ENCODE measurements at regions not wholly inside any gene's neighbourhood (a gene's known extent, or its start where the extent isn't known, plus 50 kb on each side); places are given as distances from the start of the nearest gene placed in this dataset.
A peak's percentile ranks its signal among the peaks of the same experiment; 100 is the strongest.

- no peak for DNase-seq
Measured at GRCh38 chr1:183711165-183711682, 58.1 kb upstream of the APOBEC4 start.

DNA sequence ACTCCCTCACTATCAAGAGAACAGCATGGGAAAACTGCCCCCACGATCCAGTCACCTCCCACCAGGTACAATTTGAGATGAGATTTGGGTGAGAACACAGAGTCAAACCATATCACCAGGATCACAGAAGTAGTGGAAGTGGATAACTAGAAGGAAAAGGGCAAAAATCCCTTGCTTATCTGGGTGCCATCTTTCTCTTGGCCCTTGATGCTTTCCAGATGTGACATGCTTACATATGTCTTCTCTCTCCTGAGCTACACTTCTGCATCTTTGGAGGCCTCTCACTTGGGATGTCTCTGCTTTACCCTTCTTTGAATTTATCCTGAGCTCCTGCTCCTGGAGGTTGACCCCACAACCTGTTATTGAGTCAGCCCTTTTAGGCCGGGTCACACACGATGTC lies 57.6 kb upstream of the APOBEC4 start:
- DNase-seq, result no peak

GRCh38 chr1:183710333-183710732 lies 57.2 kb upstream of the APOBEC4 start:
- DNase-seq, result no peak

DNA sequence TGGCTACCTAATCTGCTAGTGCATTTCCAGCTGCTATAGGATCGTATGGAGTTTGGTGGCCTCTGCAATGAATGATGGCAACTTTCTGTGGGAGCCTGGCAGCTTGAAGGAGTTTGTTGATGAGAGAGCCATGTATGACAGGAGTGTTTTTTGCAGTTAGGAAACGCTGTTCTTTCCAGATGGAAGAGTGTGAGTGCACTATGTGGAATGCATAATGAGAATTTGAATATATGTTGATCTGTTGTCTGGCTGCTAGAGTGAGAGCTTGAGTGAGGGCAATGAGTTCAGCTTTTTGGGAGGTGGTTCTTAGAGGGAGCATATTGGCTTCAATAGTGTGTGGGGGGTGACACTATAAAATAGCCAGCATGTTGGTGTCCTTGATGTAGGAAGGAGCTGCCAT lies 51.0 kb upstream of the APOBEC4 start:
- peak; percentile 49 to 81 for DNase-seq

Data from NCI-H526 (cell line).